IPS-11a (cell line): ENCODE measurements at regions not wholly inside any gene's neighbourhood (a gene's known extent, or its start where the extent isn't known, plus 50 kb on each side); places are given as distances from the start of the nearest gene placed in this dataset.
"Not testable (repeated sequence)": the region's sequence is repeated elsewhere in the genome, so short reads cannot be mapped to it uniquely, and the experiment has no call there.

Experiments used
- H3K4me3 ChIP-seq: one replicate; pipeline ENCODE4 v1.5.1; 2013; ENCODE audit warnings: low read depth, low read length, control low read depth

DNA sequence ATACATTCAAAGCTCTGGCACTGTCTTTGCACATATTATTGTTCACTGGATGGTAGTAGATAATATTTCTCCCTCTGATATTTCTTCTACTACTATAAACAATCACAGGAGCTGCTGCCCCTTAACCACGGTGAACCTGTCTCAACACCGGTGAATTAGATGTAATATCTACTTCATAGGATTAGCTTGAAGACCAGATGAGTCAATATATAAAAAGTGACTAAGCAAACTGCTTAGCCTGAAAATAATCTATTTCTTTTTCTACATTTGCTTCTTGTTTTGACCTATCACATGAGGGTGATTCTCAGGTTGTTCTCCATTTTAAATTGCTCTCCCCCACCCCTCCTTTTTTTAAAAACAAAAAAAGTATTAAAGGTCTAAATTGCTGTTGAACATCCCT, 645.5 kb downstream of the ANKRD50 start:
- H3K4me3 ChIP-seq = no peak overlapping the region

DNA sequence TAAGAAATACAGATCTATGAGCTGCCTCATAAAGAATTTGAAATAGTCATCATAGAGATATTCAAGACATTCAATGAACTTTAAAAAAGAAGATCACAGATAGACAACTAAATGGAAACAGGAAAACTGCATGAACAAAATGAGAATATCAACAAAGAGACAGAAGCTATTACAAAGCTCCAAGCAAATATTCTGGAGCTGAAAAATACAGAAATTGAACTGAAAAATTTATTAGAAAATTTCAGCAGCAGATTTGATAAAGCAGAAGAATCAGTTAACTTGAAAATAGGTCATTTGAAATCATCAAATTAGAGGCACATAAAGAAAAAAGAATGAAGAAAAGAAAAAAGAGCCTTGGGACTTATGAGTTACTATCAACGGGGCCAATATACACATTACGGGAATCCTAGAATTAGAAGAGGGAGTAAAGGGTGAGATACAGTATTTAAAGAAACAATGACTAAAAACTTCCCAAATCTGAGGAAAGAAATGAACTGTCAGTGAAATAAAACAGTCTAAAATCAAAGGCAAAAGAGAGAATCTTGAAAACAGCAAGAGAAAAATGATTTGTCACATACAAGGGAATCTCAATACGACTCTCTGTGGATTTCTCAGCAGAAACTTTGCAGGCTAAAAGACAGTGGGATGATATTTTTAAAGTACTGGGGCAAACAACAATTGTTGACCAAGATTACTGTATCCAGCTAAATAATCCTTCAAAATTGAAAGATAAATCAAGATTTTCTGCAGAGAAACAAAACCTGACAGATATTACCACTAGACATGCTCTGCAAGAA, 641.6 kb downstream of the ANKRD50 start:
- no peak overlapping the region for H3K4me3 ChIP-seq

DNA sequence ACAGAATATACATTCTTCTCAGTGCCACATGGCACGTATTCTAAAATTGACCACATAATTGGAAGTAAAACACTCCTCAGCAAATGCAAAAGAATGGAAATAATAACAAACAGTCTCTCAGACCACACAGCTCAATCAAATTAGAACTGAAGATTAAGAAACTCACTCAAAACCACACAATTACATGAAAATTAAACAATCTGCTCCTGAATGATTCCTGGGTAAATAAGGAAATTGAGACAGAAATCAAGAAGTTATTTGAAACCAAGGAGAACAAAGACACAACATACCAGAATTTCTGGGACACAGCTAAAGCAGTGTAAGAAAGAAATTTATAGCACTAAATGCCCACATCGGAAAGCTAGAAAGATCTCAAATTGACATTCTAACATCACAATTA, 637.3 kb downstream of the ANKRD50 start:
- not testable (repeated sequence) for H3K4me3 ChIP-seq

DNA sequence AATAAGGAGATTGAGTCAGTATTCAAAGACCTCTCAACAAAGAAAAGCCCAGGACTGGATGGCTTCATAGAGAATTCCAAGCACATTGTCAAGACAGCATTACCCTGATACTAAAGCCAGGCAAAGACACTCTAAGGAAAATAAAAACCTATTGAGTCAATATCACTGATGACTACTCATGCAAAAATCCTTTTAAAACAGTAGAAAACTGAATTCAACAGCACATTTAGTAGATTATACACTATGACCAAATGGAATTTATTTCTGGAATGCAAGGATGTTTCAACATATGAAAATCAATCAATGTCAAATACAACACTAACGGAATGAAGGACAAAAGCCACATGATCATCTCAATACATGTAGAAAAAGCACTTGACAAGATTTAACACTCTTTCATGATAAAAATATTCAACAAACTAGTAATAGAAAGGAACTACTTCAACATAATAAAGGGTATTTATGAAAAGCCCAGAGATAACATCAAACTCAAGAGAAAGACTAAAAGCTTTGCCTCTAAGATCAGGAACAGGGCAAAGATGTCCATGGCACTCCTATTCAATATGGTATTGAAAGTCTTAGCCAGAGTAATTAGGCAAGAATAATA, 633.3 kb downstream of the ANKRD50 start:
- H3K4me3 ChIP-seq = no peak overlapping the region

DNA sequence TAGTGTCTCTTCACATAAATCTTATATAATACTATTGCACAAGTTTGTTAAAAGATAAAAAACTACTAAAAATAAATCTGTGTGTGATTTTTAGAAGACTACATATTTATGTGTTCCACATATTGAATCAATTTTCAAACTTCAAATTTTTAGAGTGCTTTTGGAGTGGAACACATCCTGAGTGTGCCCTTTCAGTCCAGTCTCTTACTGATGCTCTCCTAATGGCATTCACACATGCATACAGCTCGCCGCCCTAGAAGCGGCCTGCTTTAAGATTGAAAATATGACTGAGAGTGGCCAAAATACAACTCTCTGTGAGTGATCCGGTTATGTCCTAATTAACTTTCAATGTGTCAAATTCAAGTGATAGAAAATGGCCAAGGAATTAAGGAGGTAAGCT, 628.8 kb downstream of the ANKRD50 start:
- no peak overlapping the region for H3K4me3 ChIP-seq

GRCh38 chr4:124085561-124086180, 626.9 kb downstream of the ANKRD50 start:
- H3K4me3 ChIP-seq = no peak overlapping the region

DNA sequence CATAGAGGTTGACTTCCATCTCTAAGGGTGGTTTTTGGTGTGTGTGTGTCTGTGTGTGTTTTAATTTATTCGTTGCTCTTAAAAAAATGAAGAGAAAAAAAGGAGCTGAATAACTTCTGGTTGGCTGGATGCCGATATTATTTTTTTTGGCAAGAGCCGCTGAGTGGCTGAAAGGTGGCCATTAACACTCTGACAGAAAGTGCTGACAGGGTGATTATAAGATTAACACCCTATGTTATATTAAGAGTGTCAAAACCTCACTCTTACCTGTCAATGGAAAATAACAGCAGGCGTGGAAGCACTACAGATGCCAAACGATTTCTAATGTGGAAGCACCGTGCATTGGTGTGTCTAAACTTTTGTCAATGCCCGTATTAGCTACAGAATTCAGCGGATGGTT, 622.5 kb downstream of the ANKRD50 start:
- H3K4me3 ChIP-seq = no peak overlapping the region

GRCh38 chr4:124092101-124092500, 620.4 kb downstream of the ANKRD50 start:
- H3K4me3 ChIP-seq = no peak overlapping the region

DNA sequence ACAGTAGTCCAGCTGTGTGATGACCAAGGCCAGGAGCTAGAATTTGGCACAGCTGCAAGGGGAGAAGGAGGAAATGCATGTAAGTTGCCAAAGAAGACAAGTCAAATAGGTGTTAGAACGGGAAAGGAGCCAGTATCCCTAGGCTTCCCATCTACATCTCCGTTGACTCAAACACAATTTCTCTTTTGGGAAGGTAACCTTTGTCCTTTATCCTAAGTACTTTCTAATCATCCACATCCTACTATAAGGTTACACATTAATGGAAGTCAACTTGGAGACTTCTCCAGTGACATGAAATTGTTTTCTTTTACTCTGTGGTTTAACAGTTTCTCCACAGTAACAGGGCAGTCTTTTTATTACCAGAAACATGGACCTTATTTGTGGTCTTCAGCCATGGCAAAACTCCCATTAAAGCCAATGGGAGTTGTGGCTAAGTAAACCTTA, 620.0 kb downstream of the ANKRD50 start:
- H3K4me3 ChIP-seq = no peak overlapping the region

DNA sequence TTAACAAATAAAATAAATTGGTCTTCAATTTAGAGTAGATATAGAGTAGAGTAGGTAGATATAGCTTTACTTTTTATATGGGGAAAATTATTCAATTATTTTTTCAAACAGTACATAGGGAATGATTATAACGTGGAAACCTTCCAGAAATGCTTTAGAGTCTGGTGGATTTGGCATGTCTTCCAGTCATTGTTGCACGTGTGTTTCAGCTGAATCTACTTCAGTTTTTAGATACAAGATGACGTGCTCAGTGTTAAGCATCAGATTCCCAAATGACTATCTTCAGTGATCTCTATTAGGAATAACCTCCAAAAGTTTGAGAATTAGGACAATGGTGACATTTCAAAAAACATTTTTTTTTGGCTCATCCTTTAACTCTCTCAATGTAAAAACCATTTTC, 616.9 kb downstream of the ANKRD50 start:
- no peak overlapping the region for H3K4me3 ChIP-seq

- H3K4me3 ChIP-seq = no peak overlapping the region
Measured at GRCh38 chr4:124096290-124096689, 616.2 kb downstream of the ANKRD50 start.

GRCh38 chr4:124097447-124097846, 615.1 kb downstream of the ANKRD50 start:
- no peak overlapping the region for H3K4me3 ChIP-seq

GRCh38 chr4:124104101-124104500, 608.4 kb downstream of the ANKRD50 start:
- no peak overlapping the region for H3K4me3 ChIP-seq

DNA sequence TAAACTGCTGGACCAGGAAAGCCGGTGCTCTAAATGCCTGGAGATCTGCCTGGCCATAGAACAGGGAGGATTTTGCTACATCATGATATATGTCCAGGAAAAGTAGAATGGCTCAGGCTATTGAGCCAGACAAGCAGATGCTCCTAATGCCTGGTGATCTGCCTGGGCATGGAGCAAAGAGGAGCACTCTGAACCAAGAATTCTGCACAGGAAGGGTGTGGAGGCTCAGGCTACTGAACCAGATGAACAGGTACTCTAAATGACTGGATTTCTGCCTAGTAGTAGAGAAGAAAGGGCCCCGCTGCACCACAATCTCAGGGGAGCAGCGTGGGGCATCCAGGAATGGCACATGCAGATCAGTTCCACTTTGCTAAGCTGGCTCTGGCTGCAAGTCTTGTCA, 607.9 kb downstream of the ANKRD50 start:
- no peak overlapping the region for H3K4me3 ChIP-seq

DNA sequence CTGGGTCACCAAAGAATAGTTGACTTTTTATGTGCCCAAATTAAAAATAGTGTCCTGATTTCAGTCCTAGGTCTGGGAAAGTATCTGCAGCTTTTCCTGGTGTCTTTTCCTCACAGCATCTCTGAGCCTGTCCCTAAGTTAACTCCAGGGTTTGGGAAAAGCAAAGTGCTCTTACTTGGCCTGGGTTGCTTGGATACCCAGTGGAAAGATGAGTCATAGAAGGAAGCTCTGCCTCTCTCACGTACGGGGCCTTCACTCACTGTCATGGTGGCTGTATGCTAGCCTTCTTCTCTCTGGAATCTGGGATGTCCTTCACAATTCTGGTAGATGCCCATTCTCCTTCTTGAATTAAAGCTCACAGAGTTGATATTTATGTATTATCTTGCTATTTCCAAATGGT, 607.3 kb downstream of the ANKRD50 start:
- no peak overlapping the region for H3K4me3 ChIP-seq

- no peak overlapping the region for H3K4me3 ChIP-seq
Measured at GRCh38 chr4:124111411-124111810, 601.1 kb downstream of the ANKRD50 start.

DNA sequence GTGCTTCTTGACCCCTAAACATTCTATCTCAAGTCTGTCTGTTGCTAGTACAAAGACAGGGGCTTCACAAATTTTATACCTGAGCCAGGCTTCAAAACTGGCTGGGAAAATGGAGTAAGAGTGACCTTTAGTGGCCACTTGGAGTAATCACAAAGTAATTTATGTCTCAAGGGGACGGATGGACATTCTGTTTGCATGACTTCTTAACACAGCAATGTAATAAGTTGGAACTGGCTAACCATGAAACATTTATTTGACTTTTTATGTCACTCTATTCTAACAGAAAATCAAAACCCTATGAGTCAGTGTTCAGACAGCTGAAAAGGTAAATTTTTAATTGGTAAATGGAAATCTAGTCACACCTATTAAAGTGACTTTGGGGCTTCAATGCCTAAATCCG, 600.6 kb downstream of the ANKRD50 start:
- H3K4me3 ChIP-seq = no peak overlapping the region

GRCh38 chr4:124118061-124118460, 594.5 kb downstream of the ANKRD50 start:
- no peak overlapping the region for H3K4me3 ChIP-seq

GRCh38 chr4:124121461-124121971, 591.0 kb downstream of the ANKRD50 start:
- H3K4me3 ChIP-seq = no peak overlapping the region

DNA sequence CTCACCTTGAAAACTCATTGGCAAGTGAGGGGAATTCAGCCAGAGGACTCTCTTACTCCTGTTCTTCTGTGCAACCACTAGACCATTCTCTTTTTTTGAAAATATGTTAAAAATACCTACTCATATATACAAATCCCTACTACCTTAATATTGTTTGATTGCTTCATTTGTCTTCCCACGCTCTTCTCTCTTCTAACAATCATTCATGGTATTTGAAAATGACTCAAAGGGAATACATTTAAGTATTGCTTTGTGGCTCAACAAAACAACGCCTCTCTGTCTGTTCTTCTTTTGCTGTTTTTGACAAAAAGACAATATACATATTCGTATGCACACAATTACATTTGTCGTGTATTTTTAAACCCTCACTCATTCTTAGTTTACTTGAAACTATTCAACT, 589.4 kb downstream of the ANKRD50 start:
- H3K4me3 ChIP-seq = no peak overlapping the region

GRCh38 chr4:124123721-124124120, 588.8 kb downstream of the ANKRD50 start:
- H3K4me3 ChIP-seq = no peak overlapping the region

- not testable (repeated sequence) for H3K4me3 ChIP-seq
Measured at GRCh38 chr4:124131324-124131723, 581.2 kb downstream of the ANKRD50 start.
